ENCODE measurements at regions not wholly inside any gene's neighbourhood (a gene's known extent, or its start where the extent isn't known, plus 50 kb on each side); places are given as distances from the start of the nearest gene placed in this dataset.

GRCh38 chr4:82230306-82230705 is 143.5 kb downstream of the HNRNPD start:
- TF ChIP-seq CTCF (IDR thresholded peaks at IDR 0.05; ENCODE audit: low read depth, low read length, missing control alignments): no peak
- H3K4me3 ChIP-seq (replicated peaks; ENCODE audit: low read depth, low read length): no peak overlapping the region
- no peak for DNase-seq (ENCODE audit: extremely low read depth, low read depth)

- DNase-seq (ENCODE audit: extremely low read depth, low read depth): no peak
- no peak for TF ChIP-seq CTCF (IDR thresholded peaks at IDR 0.05; ENCODE audit: low read depth, low read length, missing control alignments)
- H3K4me3 ChIP-seq (replicated peaks; ENCODE audit: low read depth, low read length): no peak overlapping the region
These were observed 148.8 kb downstream of the HNRNPD start for GRCh38 chr4:82225030-82225429.

GRCh38 chr4:82223715-82224114 is 150.1 kb downstream of the HNRNPD start:
- H3K4me3 ChIP-seq (replicated peaks; ENCODE audit: low read depth, low read length): no peak overlapping the region
- no peak for TF ChIP-seq CTCF (IDR thresholded peaks at IDR 0.05; ENCODE audit: low read depth, low read length, missing control alignments)
- DNase-seq (ENCODE audit: extremely low read depth, low read depth): no peak

GRCh38 chr4:82219346-82219745 is 154.4 kb downstream of the HNRNPD start:
- no peak for TF ChIP-seq CTCF (IDR thresholded peaks at IDR 0.05; ENCODE audit: low read depth, low read length, missing control alignments)
- no peak for DNase-seq (ENCODE audit: extremely low read depth, low read depth)
- no peak overlapping the region for H3K4me3 ChIP-seq (replicated peaks; ENCODE audit: low read depth, low read length)

- DNase-seq (ENCODE audit: extremely low read depth, low read depth): no peak
These were observed 155.6 kb downstream of the HNRNPD start for GRCh38 chr4:82217986-82218715.

GRCh38 chr4:82216219-82216618 is 157.6 kb downstream of the HNRNPD start:
- DNase-seq (ENCODE audit: extremely low read depth, low read depth): no peak
- TF ChIP-seq CTCF (IDR thresholded peaks at IDR 0.05; ENCODE audit: low read depth, low read length, missing control alignments): no peak

More at GRCh38 chr4:82217986-82218715, 155.6 kb downstream of the HNRNPD start:
- no peak overlapping the region for H3K4me3 ChIP-seq (replicated peaks; ENCODE audit: low read depth, low read length)
- peak; percentile 15 for TF ChIP-seq CTCF (IDR thresholded peaks at IDR 0.05; ENCODE audit: low read depth, low read length, missing control alignments)

GRCh38 chr4:82215800-82216199 is 158.0 kb downstream of the HNRNPD start:
- no peak for TF ChIP-seq CTCF (IDR thresholded peaks at IDR 0.05; ENCODE audit: low read depth, low read length, missing control alignments)
- no peak for DNase-seq (ENCODE audit: extremely low read depth, low read depth)
- H3K4me3 ChIP-seq (replicated peaks; ENCODE audit: low read depth, low read length): no peak overlapping the region

More at GRCh38 chr4:82216219-82216618, 157.6 kb downstream of the HNRNPD start:
- H3K4me3 ChIP-seq (replicated peaks; ENCODE audit: low read depth, low read length): no peak overlapping the region
